ENCODE measurements at regions not wholly inside any gene's neighbourhood (a gene's known extent, or its start where the extent isn't known, plus 50 kb on each side); places are given as distances from the start of the nearest gene placed in this dataset.

GRCh38 chr2:158890296-158890905, 78.0 kb upstream of the TANC1 start:
- TF ChIP-seq, protein P1, sequence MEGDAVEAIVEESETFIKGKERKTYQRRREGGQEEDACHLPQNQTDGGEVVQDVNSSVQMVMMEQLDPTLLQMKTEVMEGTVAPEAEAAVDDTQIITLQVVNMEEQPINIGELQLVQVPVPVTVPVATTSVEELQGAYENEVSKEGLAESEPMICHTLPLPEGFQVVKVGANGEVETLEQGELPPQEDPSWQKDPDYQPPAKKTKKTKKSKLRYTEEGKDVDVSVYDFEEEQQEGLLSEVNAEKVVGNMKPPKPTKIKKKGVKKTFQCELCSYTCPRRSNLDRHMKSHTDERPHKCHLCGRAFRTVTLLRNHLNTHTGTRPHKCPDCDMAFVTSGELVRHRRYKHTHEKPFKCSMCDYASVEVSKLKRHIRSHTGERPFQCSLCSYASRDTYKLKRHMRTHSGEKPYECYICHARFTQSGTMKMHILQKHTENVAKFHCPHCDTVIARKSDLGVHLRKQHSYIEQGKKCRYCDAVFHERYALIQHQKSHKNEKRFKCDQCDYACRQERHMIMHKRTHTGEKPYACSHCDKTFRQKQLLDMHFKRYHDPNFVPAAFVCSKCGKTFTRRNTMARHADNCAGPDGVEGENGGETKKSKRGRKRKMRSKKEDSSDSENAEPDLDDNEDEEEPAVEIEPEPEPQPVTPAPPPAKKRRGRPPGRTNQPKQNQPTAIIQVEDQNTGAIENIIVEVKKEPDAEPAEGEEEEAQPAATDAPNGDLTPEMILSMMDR (IDR thresholded peaks at IDR 0.05) = no peak
- TF ChIP-seq POLR2A (IDR thresholded peaks at IDR 0.05) = no peak
- H3K36me3 ChIP-seq = no peaks in the 10 kb centered on the region
- H3K9me3 ChIP-seq = no peaks in the 10 kb centered on the region
- intact Hi-C loops (cut with DNase I) = no loop called here
- DNase-seq = no peak
- H3K27ac ChIP-seq = no peak overlapping the region
- no peak for ATAC-seq
- no peak overlapping the region for H3K4me3 ChIP-seq
- no peaks in the 10 kb centered on the region for H3K4me1 ChIP-seq
- no peaks in the 10 kb centered on the region for H3K27me3 ChIP-seq
- 91 to 96% (median 94%) methylated on average over 3 of the region's 3 CpGs for WGBS, 4 donors

DNA sequence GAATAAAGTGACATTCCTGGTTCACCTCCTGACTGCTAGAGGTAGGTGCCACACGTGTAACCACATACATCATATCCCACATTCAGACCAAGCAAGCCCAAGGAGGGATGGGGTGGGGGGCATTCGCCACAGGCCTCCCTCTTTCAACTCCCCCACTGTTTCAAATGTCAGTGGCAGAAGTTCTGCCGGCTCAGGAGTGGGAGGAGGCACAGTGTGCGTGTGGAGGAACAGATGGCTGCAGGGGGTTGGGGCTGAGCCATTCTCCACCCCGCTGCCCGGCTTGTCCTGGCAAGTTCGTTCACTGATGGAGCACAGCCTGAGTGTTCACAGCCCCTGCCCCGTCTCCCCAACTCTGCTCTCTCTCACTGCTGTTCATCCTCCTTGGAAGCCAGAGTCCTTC, 75.4 kb upstream of the TANC1 start:
- Histone ChIP-seq H3K4me3 (no peak overlapping the region), H3K27me3 (no peaks in the 10 kb centered on the region), H3K4me1 (no peaks in the 10 kb centered on the region), H3K27ac (no peak overlapping the region), H3K36me3 (no peaks in the 10 kb centered on the region), H3K9me3 (no peaks in the 10 kb centered on the region)
- 68 to 74% (median 73%) methylated on average over 8 of the region's 8 CpGs for WGBS, 4 donors
- DNase-seq = no peak
- ATAC-seq = peak in 2 of 4 donors; percentile 19 to 31
- intact Hi-C loops (cut with DNase I) = no loop called here
- TF ChIP-seq, protein P1 (IDR thresholded peaks at IDR 0.05) = no peak
- TF ChIP-seq POLR2A (IDR thresholded peaks at IDR 0.05) = no peak

DNA sequence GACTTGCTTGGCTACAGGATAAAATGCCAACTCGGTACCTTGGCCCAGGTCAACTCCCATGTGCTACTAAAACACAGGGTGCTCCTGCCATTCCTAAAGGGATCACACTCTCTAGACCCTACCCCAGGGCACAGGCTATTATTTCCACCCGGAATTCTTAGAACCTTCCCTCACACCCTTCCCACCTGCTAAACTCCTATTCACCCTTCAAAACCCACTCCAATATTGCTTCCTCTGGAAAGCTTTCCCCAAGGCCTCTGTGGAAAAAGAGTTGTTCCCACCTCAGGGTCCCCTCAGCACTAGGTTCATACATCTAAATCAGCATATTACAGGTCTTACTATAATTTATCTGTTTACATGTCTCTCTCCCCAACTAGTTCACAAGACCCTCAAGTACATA, 75.0 kb upstream of the TANC1 start:
- TF ChIP-seq, protein P1 (IDR thresholded peaks at IDR 0.05) = no peak
- no peak for TF ChIP-seq POLR2A (IDR thresholded peaks at IDR 0.05)
- DNase-seq (no peak), ATAC-seq (no peak)
- no peaks in the 10 kb centered on the region for H3K4me1 ChIP-seq
- 90 to 96% (median 95%) methylated on average over 2 of the region's 2 CpGs for WGBS, 4 donors
- H3K36me3 ChIP-seq = no peaks in the 10 kb centered on the region
- no peaks in the 10 kb centered on the region for H3K27me3 ChIP-seq
- no peaks in the 10 kb centered on the region for H3K9me3 ChIP-seq
- intact Hi-C loops (cut with DNase I) = no loop called here
- no peak overlapping the region for H3K27ac ChIP-seq
- no peak overlapping the region for H3K4me3 ChIP-seq

GRCh38 chr2:158894078-158894477, 74.4 kb upstream of the TANC1 start:
- 75 to 78% (median 78%) methylated on average over 5 of the region's 5 CpGs for WGBS, 4 donors
- Histone ChIP-seq H3K4me3 (no peak overlapping the region), H3K9me3 (no peaks in the 10 kb centered on the region), H3K4me1 (no peaks in the 10 kb centered on the region), H3K27me3 (no peaks in the 10 kb centered on the region), H3K27ac (no peak overlapping the region), H3K36me3 (no peaks in the 10 kb centered on the region)
- intact Hi-C loops (cut with DNase I) = no loop called here
- TF ChIP-seq, protein P1 (IDR thresholded peaks at IDR 0.05) = no peak
- TF ChIP-seq POLR2A (IDR thresholded peaks at IDR 0.05) = no peak
- ATAC-seq = peak in 1 of 4 donors; percentile 47
- DNase-seq = no peak

Data from heart left ventricle (tissue), 16 donors.